Mesothelial cell of epicardium (in vitro differentiated cells): ENCODE measurements at regions not wholly inside any gene's neighbourhood (a gene's known extent, or its start where the extent isn't known, plus 50 kb on each side); places are given as distances from the start of the nearest gene placed in this dataset.

ENCODE experiments used
- DNase-seq, 2 experiments: peaks; one replicate each; pipeline ENCODE4 v3.0.0; 2021; ENCODE audit warnings: low spot score in 2 of 2; ENCODE audit not compliant: unreplicated experiment in 2 of 2
- H3K27ac Mint-ChIP-seq: 2 replicates; pipeline ENCODE4 v1.8.0; 2021; ENCODE audit warnings: mixed read lengths
- H3K27me3 Mint-ChIP-seq: 2 replicates; pipeline ENCODE4 v1.8.0; 2021; ENCODE audit warnings: low read depth, mixed read lengths
- H3K36me3 Mint-ChIP-seq: 2 replicates; pipeline ENCODE4 v1.8.0; 2021; ENCODE audit warnings: mixed read lengths
- H3K4me1 Mint-ChIP-seq: 2 replicates; pipeline ENCODE4 v1.8.0; 2021; ENCODE audit warnings: mixed read lengths
- H3K4me3 Mint-ChIP-seq: 2 replicates; pipeline ENCODE4 v1.8.0; 2021; ENCODE audit warnings: mild to moderate bottlenecking, moderate library complexity, mixed read lengths
- H3K9me3 Mint-ChIP-seq: 2 replicates; pipeline ENCODE4 v1.8.0; 2021; ENCODE audit warnings: mixed read lengths
- TF ChIP-seq, protein P1 (sequence below): fragments of 200-600 bp; sonication (generic); IDR thresholded peaks from one replicate; pipeline ENCODE4 v1.5.0; 2021; ENCODE audit warnings: antibody characterized with exemption; ENCODE audit not compliant: unreplicated experiment

DNA sequence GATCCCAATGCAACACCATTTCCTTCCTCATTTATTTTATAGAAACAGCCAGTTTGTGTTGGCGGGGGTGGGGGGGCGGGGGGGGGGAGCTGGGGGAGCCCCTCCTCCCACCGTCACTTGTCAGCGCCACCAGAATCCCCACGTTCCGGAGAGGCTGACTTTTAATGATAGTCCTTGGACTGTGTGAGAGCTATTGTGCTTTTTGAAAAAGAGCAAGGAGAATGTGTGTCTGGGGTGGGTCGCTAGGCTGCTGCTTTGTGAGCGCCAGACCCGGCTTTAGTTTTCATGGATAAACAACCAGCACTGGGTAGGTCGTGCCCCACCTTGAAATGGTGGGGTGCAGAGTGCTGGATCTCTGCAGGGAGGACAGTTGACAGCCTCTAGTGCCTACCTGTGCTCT is 135.0 kb upstream of the ONECUT1 start:
- peaks cover 14% of the 10 kb centered on the region for H3K9me3 Mint-ChIP-seq

DNA sequence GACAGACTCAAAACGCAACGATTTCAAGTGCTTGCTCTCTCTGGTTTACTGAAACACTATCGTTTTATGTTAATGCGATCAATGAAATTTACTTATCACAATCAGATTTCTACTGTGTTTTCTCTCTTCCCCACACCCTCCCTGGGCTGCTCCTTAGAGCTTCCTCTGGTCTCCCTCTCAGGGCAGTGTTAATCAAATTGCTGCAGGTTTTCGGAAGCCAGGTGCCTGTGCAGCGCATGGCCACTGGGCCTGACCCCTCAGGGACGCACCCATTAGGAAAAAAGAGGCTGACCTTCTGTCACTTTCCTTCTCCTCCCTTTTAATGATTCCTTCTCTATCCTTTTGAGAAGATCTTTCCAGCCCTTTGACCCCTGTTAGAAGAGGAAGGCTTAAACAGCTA is 134.5 kb upstream of the ONECUT1 start:
- no peak for DNase-seq
- TF ChIP-seq, protein P1, sequence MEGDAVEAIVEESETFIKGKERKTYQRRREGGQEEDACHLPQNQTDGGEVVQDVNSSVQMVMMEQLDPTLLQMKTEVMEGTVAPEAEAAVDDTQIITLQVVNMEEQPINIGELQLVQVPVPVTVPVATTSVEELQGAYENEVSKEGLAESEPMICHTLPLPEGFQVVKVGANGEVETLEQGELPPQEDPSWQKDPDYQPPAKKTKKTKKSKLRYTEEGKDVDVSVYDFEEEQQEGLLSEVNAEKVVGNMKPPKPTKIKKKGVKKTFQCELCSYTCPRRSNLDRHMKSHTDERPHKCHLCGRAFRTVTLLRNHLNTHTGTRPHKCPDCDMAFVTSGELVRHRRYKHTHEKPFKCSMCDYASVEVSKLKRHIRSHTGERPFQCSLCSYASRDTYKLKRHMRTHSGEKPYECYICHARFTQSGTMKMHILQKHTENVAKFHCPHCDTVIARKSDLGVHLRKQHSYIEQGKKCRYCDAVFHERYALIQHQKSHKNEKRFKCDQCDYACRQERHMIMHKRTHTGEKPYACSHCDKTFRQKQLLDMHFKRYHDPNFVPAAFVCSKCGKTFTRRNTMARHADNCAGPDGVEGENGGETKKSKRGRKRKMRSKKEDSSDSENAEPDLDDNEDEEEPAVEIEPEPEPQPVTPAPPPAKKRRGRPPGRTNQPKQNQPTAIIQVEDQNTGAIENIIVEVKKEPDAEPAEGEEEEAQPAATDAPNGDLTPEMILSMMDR, result no peak
- Mint-ChIP-seq H3K27me3 (peaks cover 26% of the 10 kb centered on the region), H3K27ac (no peak overlapping the region), H3K4me1 (no peaks in the 10 kb centered on the region), H3K9me3 (peaks cover 9% of the 10 kb centered on the region), H3K4me3 (no peak overlapping the region), H3K36me3 (no peaks in the 10 kb centered on the region)

More for the DNA sequence above, 135.0 kb upstream of the ONECUT1 start:
- H3K27me3 Mint-ChIP-seq, result peaks cover 23% of the 10 kb centered on the region
- TF ChIP-seq, protein P1, result no peak
- H3K27ac Mint-ChIP-seq, result no peak overlapping the region
- no peaks in the 10 kb centered on the region for H3K36me3 Mint-ChIP-seq
- DNase-seq, result no peak
- H3K4me1 Mint-ChIP-seq, result no peaks in the 10 kb centered on the region
- no peak overlapping the region for H3K4me3 Mint-ChIP-seq

DNA sequence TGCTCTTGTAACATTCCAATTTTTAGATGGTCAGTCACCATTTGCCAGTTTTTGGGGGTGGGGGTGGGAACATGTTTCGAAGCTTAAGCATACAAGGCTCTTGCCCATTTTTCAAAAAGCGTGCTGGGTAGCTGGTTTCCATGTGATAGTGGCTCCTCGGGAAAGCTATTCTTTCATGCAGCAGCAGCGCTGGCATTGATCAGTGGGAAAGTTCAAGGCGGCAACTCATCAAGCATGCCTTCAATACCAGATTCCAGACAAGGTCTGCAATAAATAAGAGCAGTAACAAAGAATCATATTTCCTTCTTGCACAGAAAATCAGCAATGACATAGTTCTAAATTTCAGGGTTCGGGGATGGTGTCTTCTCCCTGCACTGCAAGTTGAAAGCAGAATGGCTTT is 133.5 kb upstream of the ONECUT1 start:
- no peak overlapping the region for H3K4me3 Mint-ChIP-seq
- TF ChIP-seq, protein P1, result no peak
- DNase-seq, result no peak
- H3K27ac Mint-ChIP-seq, result no peak overlapping the region
- H3K4me1 Mint-ChIP-seq, result no peaks in the 10 kb centered on the region
- peaks cover 2% of the 10 kb centered on the region for H3K9me3 Mint-ChIP-seq
- peaks cover 30% of the 10 kb centered on the region for H3K27me3 Mint-ChIP-seq
- no peaks in the 10 kb centered on the region for H3K36me3 Mint-ChIP-seq

DNA sequence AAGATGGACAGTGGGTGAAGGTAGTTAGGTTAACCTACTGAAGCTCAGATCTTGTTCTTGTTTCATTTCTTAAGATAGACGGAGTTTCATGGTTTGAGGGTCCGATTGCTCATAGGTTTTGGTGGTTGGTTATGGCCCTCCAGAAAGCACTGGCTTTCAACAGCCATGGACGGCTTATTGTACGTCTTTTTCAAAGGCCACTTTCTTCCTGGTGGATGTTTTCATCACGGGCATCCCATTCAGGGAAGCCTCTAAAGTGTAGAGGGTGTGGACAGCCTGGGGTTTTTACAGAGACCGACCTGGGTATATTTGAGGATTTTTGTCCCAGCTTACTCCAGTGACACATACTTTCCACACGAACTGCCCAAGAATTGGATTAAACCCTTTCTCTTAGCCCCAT is 132.7 kb upstream of the ONECUT1 start:
- Mint-ChIP-seq H3K36me3 (no peaks in the 10 kb centered on the region), H3K9me3 (no peaks in the 10 kb centered on the region), H3K4me3 (no peak overlapping the region), H3K27me3 (peaks cover 30% of the 10 kb centered on the region), H3K27ac (no peak overlapping the region), H3K4me1 (no peaks in the 10 kb centered on the region)
- DNase-seq, result no peak
- TF ChIP-seq, protein P1, result no peak

DNA sequence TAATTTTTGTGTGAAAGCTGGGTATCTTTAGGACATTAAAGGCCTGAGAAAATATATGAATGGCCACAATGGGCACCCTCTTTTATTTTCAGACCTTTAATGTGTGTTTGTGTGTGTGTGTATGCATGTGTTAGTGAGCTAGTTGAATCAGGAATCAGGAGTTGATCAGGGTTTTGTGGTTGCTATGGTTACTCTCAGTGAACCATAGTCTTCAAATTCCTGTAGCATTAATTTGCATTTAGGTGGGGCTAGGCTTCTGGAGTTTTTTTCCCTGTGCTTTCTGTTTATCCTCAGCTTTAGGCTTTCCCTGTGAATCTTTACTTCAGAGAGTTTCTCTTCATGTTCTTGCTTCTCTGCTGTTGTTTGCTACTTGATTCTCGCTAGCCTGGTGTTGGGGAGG is 122.0 kb upstream of the ONECUT1 start:
- TF ChIP-seq, protein P1, result no peak
- no peak overlapping the region for H3K4me3 Mint-ChIP-seq
- H3K4me1 Mint-ChIP-seq, result no peaks in the 10 kb centered on the region
- H3K27me3 Mint-ChIP-seq, result peaks cover 14% of the 10 kb centered on the region
- H3K9me3 Mint-ChIP-seq, result no peaks in the 10 kb centered on the region
- DNase-seq, result no peak
- no peak overlapping the region for H3K27ac Mint-ChIP-seq
- no peaks in the 10 kb centered on the region for H3K36me3 Mint-ChIP-seq

DNA sequence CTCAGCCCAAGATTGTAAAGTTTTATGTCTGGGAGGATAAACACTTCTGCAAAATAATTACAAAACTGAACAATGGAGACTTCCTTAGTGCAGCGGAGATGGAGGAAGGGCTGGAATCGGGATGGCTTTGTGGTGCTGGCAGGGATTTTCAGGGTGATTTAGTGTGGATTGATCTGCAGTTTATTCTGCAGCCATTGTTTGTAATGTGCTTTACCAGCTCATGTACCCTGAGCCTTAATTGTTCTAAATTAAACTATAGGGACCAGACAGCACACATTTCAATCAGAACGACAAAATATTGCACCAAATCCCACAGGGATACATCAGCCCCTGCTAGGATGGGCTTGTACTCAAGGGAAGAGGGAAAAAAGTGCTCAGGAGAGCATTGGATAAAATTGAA is 103.2 kb upstream of the ONECUT1 start:
- Mint-ChIP-seq H3K9me3 (no peaks in the 10 kb centered on the region), H3K27me3 (peaks cover 25% of the 10 kb centered on the region), H3K36me3 (no peaks in the 10 kb centered on the region), H3K4me3 (no peak overlapping the region), H3K4me1 (no peaks in the 10 kb centered on the region), H3K27ac (no peak overlapping the region)
- TF ChIP-seq, protein P1, result no peak
- DNase-seq, result no peak
